HG03159 (cell line): ENCODE measurements at regions not wholly inside any gene's neighbourhood (a gene's known extent, or its start where the extent isn't known, plus 50 kb on each side); places are given as distances from the start of the nearest gene placed in this dataset.
"Not testable (repeated sequence)": the region's sequence is repeated elsewhere in the genome, so short reads cannot be mapped to it uniquely, and the experiment has no call there.

ENCODE experiments used
- ATAC-seq: cut with Tn5 transposase; IDR thresholded peaks from one replicate; pipeline ENCODE4 v1.9.1; 2021; ENCODE audit warnings: mild to moderate bottlenecking, moderate library complexity; ENCODE audit not compliant: unreplicated experiment

GRCh38 chr10:35963685-35964084, 321.6 kb upstream of the FZD8 start:
- ATAC-seq = no peak

- ATAC-seq = no peak
Observed at GRCh38 chr10:35961501-35961900, 319.4 kb upstream of the FZD8 start.

- no peak for ATAC-seq
Observed at GRCh38 chr10:35959252-35959651, 317.2 kb upstream of the FZD8 start.

- ATAC-seq = not testable (repeated sequence)
Observed at GRCh38 chr10:35958609-35959008, 316.5 kb upstream of the FZD8 start.

- no peak for ATAC-seq
Observed at GRCh38 chr10:35950701-35951100, 308.6 kb upstream of the FZD8 start.

GRCh38 chr10:35950226-35950625, 308.1 kb upstream of the FZD8 start:
- ATAC-seq = no peak

GRCh38 chr10:35949811-35950211, 307.7 kb upstream of the FZD8 start:
- no peak for ATAC-seq

- ATAC-seq = no peak
Observed at GRCh38 chr10:35946556-35946955, 304.5 kb upstream of the FZD8 start.

- no peak for ATAC-seq
Observed at GRCh38 chr10:35942057-35942456, 300.0 kb upstream of the FZD8 start.

- no peak for ATAC-seq
Observed at GRCh38 chr10:35940141-35941041, 298.3 kb upstream of the FZD8 start.

GRCh38 chr10:35938160-35938559, 296.1 kb upstream of the FZD8 start:
- no peak for ATAC-seq

- ATAC-seq = no peak
Observed at GRCh38 chr10:35937546-35937945, 295.4 kb upstream of the FZD8 start.

GRCh38 chr10:35934642-35934995, 292.5 kb upstream of the FZD8 start:
- ATAC-seq = no peak

GRCh38 chr10:35933940-35934641, 292.0 kb upstream of the FZD8 start:
- no peak for ATAC-seq

GRCh38 chr10:35933491-35933890, 291.4 kb upstream of the FZD8 start:
- ATAC-seq = no peak

GRCh38 chr10:35929962-35930361, 287.9 kb upstream of the FZD8 start:
- ATAC-seq = not testable (repeated sequence)

GRCh38 chr10:35928748-35929147, 286.7 kb upstream of the FZD8 start:
- ATAC-seq = no peak

GRCh38 chr10:35927990-35928488, 285.9 kb upstream of the FZD8 start:
- no peak for ATAC-seq

GRCh38 chr10:35927341-35927740, 285.2 kb upstream of the FZD8 start:
- ATAC-seq = no peak

- ATAC-seq = no peak
Observed at GRCh38 chr10:35926846-35927245, 284.8 kb upstream of the FZD8 start.

GRCh38 chr10:35925493-35925892, 283.4 kb upstream of the FZD8 start:
- ATAC-seq = no peak

- ATAC-seq = no peak
Observed at GRCh38 chr10:35924759-35925158, 282.7 kb upstream of the FZD8 start.
